ENCODE measurements at regions not wholly inside any gene's neighbourhood (a gene's known extent, or its start where the extent isn't known, plus 50 kb on each side); places are given as distances from the start of the nearest gene placed in this dataset.

GRCh38 chr3:116767726-116768125 is 58.1 kb downstream of the TUSC7 start:
- DNase-seq, result no peak

GRCh38 chr3:116770815-116771450 is 61.4 kb downstream of the TUSC7 start:
- DNase-seq, result peak; percentile 79

- DNase-seq, result no peak
These were observed 67.6 kb downstream of the TUSC7 start for GRCh38 chr3:116776880-116777785.

- DNase-seq, result no peak
These were observed 75.6 kb downstream of the TUSC7 start for GRCh38 chr3:116785226-116785625.

GRCh38 chr3:116802651-116803050 is 93.1 kb downstream of the TUSC7 start:
- DNase-seq, result no peak

- no peak for DNase-seq
These were observed 96.8 kb downstream of the TUSC7 start for GRCh38 chr3:116806351-116806750.

GRCh38 chr3:116808725-116809124 is 99.1 kb downstream of the TUSC7 start:
- no peak for DNase-seq

GRCh38 chr3:116809208-116809607 is 99.6 kb downstream of the TUSC7 start:
- no peak for DNase-seq

GRCh38 chr3:116811754-116812153 is 102.2 kb downstream of the TUSC7 start:
- DNase-seq, result no peak

- no peak for DNase-seq
These were observed 103.4 kb downstream of the TUSC7 start for GRCh38 chr3:116812949-116813348.

GRCh38 chr3:116815321-116815720 is 105.7 kb downstream of the TUSC7 start:
- no peak for DNase-seq

- peak; percentile 7 for DNase-seq
These were observed 106.4 kb downstream of the TUSC7 start for GRCh38 chr3:116815831-116816588.

GRCh38 chr3:116821371-116821770 is 111.8 kb downstream of the TUSC7 start:
- DNase-seq, result no peak

GRCh38 chr3:116824208-116824607 is 114.6 kb downstream of the TUSC7 start:
- no peak for DNase-seq

- DNase-seq, result no peak
These were observed 123.6 kb downstream of the TUSC7 start for GRCh38 chr3:116833202-116833601.

GRCh38 chr3:116834816-116835215 is 125.2 kb downstream of the TUSC7 start:
- no peak for DNase-seq

GRCh38 chr3:116835658-116836057 is 126.1 kb downstream of the TUSC7 start:
- DNase-seq, result no peak

GRCh38 chr3:116836286-116836685 is 126.7 kb downstream of the TUSC7 start:
- no peak for DNase-seq

GRCh38 chr3:116837483-116837882 is 127.9 kb downstream of the TUSC7 start:
- DNase-seq, result no peak

GRCh38 chr3:116841003-116841735 is 131.6 kb downstream of the TUSC7 start:
- no peak for DNase-seq

- DNase-seq, result no peak
These were observed 132.8 kb downstream of the TUSC7 start for GRCh38 chr3:116842254-116842957.

- no peak for DNase-seq
These were observed 138.8 kb downstream of the TUSC7 start for GRCh38 chr3:116848248-116848829.

Measured in NCI-H1092 treated with DMSO at 0.1 percent for 48 hours (cell line).